Endodermal cell (in vitro differentiated cells): ENCODE measurements at regions not wholly inside any gene's neighbourhood (a gene's known extent, or its start where the extent isn't known, plus 50 kb on each side); places are given as distances from the start of the nearest gene placed in this dataset.

Source experiments
- DNase-seq: peaks from one replicate; pipeline ENCODE4 v3.0.0-alpha.2; 2017
- H3K27ac ChIP-seq: 2 replicates; pipeline ENCODE4 v1.5.1; 2013; ENCODE audit warnings: mild to moderate bottlenecking, low read depth, low read length, moderate library complexity
- H3K27me3 ChIP-seq: 2 replicates; pipeline ENCODE4 v1.6.1; 2013; ENCODE audit warnings: mild to moderate bottlenecking, low read length, moderate library complexity; ENCODE audit not compliant: insufficient read depth, control insufficient read depth, poor library complexity, severe bottlenecking
- H3K36me3 ChIP-seq: 2 replicates; pipeline ENCODE4 v1.7.0; 2013; ENCODE audit warnings: mild to moderate bottlenecking, low read length, moderate library complexity; ENCODE audit not compliant: control insufficient read depth, insufficient read depth
- H3K4me1 ChIP-seq: one replicate; pipeline ENCODE4 v1.7.0; 2013; ENCODE audit warnings: low read length; ENCODE audit not compliant: control insufficient read depth, insufficient read depth
- H3K4me3 ChIP-seq: 2 replicates; pipeline ENCODE4 v1.5.1; 2013; ENCODE audit warnings: mild to moderate bottlenecking, low read length, moderate library complexity
- H3K9ac ChIP-seq: 2 replicates; pipeline ENCODE4 v1.6.1; 2013; ENCODE audit warnings: mild to moderate bottlenecking, low read length, moderate library complexity; ENCODE audit not compliant: poor library complexity, severe bottlenecking; ENCODE audit errors: extremely low read depth
- H3K9me3 ChIP-seq: 2 replicates; pipeline ENCODE4 v1.6.1; 2013; ENCODE audit warnings: mild to moderate bottlenecking, low read length, moderate library complexity; ENCODE audit not compliant: control insufficient read depth
- H3K27ac Mint-ChIP-seq: 2 replicates; pipeline ENCODE4 v1.8.0; 2020; ENCODE audit warnings: mixed read lengths
- H3K27me3 Mint-ChIP-seq: 2 replicates; pipeline ENCODE4 v1.8.0; 2021; ENCODE audit warnings: mild to moderate bottlenecking, mixed read lengths; ENCODE audit not compliant: insufficient read depth
- H3K36me3 Mint-ChIP-seq: 2 replicates; pipeline ENCODE4 v1.8.0; 2020; ENCODE audit warnings: low read depth, mixed read lengths
- H3K4me1 Mint-ChIP-seq: 2 replicates; pipeline ENCODE4 v1.8.0; 2020; ENCODE audit warnings: mixed read lengths
- H3K4me3 Mint-ChIP-seq: 2 replicates; pipeline ENCODE4 v1.8.0; 2020; ENCODE audit warnings: mild to moderate bottlenecking, moderate library complexity, mixed read lengths
- H3K9me3 Mint-ChIP-seq: 2 replicates; pipeline ENCODE4 v1.8.0; 2020; ENCODE audit warnings: mild to moderate bottlenecking, mixed read lengths
- WGBS, 2 experiments: methylation state at CpG; one replicate each; pipeline versions ENCODE4 v1.1.5 to v1.1.7; 2013; ENCODE audit warnings: missing lambda C conversion rate in 2 of 2, mixed read lengths in 1 of 2; ENCODE audit not compliant: insufficient coverage in 1 of 2, insufficient read length in 1 of 2; 5-methylcytosine and 5-hydroxymethylcytosine counted together
- TF ChIP-seq, protein P1 (sequence below): fragments of 200-600 bp; sonication (generic); conservative IDR thresholded peaks from 2 replicates; pipeline ENCODE4 v1.5.0; 2021; ENCODE audit warnings: antibody characterized with exemption, mild to moderate bottlenecking

GRCh38 chr3:53957831-53958230 is 66.2 kb upstream of the SELENOK start:
- Mint-ChIP-seq H3K27me3 (peaks cover 1% of the 10 kb centered on the region), H3K27ac (no peak overlapping the region), H3K4me1 (no peaks in the 10 kb centered on the region), H3K4me3 (no peak overlapping the region), H3K36me3 (no peaks in the 10 kb centered on the region), H3K9me3 (peaks cover 3% of the 10 kb centered on the region)
- H3K9me3 ChIP-seq: peaks cover 5% of the 10 kb centered on the region
- no peaks in the 10 kb centered on the region for H3K4me1 ChIP-seq
- no peaks in the 10 kb centered on the region for H3K36me3 ChIP-seq
- no peak overlapping the region for H3K4me3 ChIP-seq
- H3K27me3 ChIP-seq: no peaks in the 10 kb centered on the region
- WGBS, 2 experiments: 92 to 93% methylated on average over 9 to 10 of the region's 10 CpGs
- H3K9ac ChIP-seq: no peak overlapping the region
- no peak overlapping the region for H3K27ac ChIP-seq
- TF ChIP-seq, protein P1, sequence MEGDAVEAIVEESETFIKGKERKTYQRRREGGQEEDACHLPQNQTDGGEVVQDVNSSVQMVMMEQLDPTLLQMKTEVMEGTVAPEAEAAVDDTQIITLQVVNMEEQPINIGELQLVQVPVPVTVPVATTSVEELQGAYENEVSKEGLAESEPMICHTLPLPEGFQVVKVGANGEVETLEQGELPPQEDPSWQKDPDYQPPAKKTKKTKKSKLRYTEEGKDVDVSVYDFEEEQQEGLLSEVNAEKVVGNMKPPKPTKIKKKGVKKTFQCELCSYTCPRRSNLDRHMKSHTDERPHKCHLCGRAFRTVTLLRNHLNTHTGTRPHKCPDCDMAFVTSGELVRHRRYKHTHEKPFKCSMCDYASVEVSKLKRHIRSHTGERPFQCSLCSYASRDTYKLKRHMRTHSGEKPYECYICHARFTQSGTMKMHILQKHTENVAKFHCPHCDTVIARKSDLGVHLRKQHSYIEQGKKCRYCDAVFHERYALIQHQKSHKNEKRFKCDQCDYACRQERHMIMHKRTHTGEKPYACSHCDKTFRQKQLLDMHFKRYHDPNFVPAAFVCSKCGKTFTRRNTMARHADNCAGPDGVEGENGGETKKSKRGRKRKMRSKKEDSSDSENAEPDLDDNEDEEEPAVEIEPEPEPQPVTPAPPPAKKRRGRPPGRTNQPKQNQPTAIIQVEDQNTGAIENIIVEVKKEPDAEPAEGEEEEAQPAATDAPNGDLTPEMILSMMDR: no peak
- DNase-seq: no peak

DNA sequence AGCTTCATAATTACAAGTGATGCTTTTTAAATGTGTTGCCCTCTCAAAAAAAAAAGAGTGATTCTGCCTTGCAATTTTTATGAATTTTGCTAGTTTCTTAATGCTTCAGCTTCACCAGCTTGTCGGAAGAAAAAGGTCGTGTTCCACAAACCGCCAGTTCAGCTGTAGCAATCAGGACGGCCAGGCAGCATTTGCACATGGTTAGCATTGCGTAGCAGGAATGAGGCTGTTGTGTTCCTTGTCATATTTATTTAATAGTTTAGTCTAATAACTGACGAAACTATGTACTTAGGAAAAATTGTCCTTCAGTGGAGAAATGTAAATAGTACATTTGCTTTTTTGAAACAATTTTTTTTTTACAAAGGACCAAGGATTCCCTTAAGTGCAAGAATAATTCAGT is 64.9 kb upstream of the SELENOK start:
- H3K36me3 Mint-ChIP-seq: no peaks in the 10 kb centered on the region

GRCh38 chr3:53949541-53949940 is 57.9 kb upstream of the SELENOK start:
- Mint-ChIP-seq H3K36me3 (peaks cover 5% of the 10 kb centered on the region), H3K27ac (no peak overlapping the region), H3K9me3 (peaks cover 26% of the 10 kb centered on the region), H3K4me3 (no peak overlapping the region), H3K4me1 (no peaks in the 10 kb centered on the region), H3K27me3 (peaks cover 9% of the 10 kb centered on the region)
- Histone ChIP-seq H3K4me3 (no peak overlapping the region), H3K27me3 (peaks cover 6% of the 10 kb centered on the region), H3K27ac (no peak overlapping the region), H3K9ac (no peak overlapping the region), H3K4me1 (no peaks in the 10 kb centered on the region), H3K36me3 (no peaks in the 10 kb centered on the region), H3K9me3 (peaks cover 24% of the 10 kb centered on the region)
- no CpG with 5 or more reads among the region's 2 CpGs for WGBS, 2 experiments
- TF ChIP-seq, protein P1: no peak
- no peak for DNase-seq

More for the DNA sequence above, 64.9 kb upstream of the SELENOK start:
- Histone ChIP-seq H3K4me1 (no peaks in the 10 kb centered on the region), H3K4me3 (no peak overlapping the region), H3K9me3 (peaks cover 5% of the 10 kb centered on the region), H3K9ac (no peak overlapping the region), H3K27me3 (no peaks in the 10 kb centered on the region), H3K27ac (no peak overlapping the region), H3K36me3 (no peaks in the 10 kb centered on the region)
- TF ChIP-seq, protein P1: no peak
- 90 to 100% methylated on average over 5 to 6 of the region's 6 CpGs for WGBS, 2 experiments
- H3K4me3 Mint-ChIP-seq: no peak overlapping the region
- peaks cover 1% of the 10 kb centered on the region for H3K27me3 Mint-ChIP-seq
- no peak overlapping the region for H3K27ac Mint-ChIP-seq
- no peak for DNase-seq
- no peaks in the 10 kb centered on the region for H3K4me1 Mint-ChIP-seq
- no peaks in the 10 kb centered on the region for H3K9me3 Mint-ChIP-seq
